Suprapubic skin (tissue), 4 donors: ENCODE measurements at regions not wholly inside any gene's neighbourhood (a gene's known extent, or its start where the extent isn't known, plus 50 kb on each side); places are given as distances from the start of the nearest gene placed in this dataset.

ENCODE experiments used
- EP300 ChIP-seq: sonication (generic); formaldehyde crosslinking; IDR thresholded peaks from one replicate; pipeline ENCODE4 v1.6.1; 2017; ENCODE audit warnings: antibody characterized with exemption
- POLR2A ChIP-seq, 2 donors: fragments of 450-650 bp; IDR thresholded peaks; one replicate each; pipeline ENCODE4 v1.6.1; 2017; ENCODE audit warnings: antibody characterized with exemption in 2 of 2, mild to moderate bottlenecking in 2 of 2, moderate library complexity in 2 of 2
- POLR2AphosphoS5 ChIP-seq, 3 donors: sonication (generic); formaldehyde crosslinking; IDR thresholded peaks; one replicate each; pipeline ENCODE4 v1.6.1; 2017; ENCODE audit warnings: antibody characterized with exemption in 3 of 3
- TF ChIP-seq, protein P1 (sequence below), 2 donors: fragments of 200-600 bp in 1 of 2; fragments of 450-650 bp in 1 of 2; sonication (generic) in 1 of 2; IDR thresholded peaks; one replicate each; pipeline ENCODE4 v1.5.1; 2016 to 2019; ENCODE audit warnings: antibody characterized with exemption in 2 of 2, mild to moderate bottlenecking in 1 of 2, moderate library complexity in 1 of 2

DNA sequence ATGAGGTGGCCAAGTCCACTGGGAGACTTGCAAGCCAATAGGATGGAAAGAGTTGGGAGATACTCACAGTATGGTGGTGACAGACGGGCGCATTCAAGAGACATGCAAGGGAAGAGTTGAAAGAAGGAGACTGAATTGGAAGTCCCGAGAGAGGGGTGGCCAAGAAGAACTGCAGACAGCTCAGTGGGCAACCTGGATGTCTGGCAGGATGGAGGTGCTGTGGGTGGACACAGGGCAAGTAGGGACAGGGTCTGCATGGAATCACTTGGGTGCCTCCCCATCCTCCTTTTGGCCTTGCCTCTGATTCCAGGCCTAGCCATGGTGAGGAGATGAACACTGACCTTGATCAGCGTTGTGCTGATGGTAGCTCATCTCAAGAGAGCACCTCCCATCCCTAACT is 235.7 kb upstream of the COPS8 start:
- TF ChIP-seq, protein P1, sequence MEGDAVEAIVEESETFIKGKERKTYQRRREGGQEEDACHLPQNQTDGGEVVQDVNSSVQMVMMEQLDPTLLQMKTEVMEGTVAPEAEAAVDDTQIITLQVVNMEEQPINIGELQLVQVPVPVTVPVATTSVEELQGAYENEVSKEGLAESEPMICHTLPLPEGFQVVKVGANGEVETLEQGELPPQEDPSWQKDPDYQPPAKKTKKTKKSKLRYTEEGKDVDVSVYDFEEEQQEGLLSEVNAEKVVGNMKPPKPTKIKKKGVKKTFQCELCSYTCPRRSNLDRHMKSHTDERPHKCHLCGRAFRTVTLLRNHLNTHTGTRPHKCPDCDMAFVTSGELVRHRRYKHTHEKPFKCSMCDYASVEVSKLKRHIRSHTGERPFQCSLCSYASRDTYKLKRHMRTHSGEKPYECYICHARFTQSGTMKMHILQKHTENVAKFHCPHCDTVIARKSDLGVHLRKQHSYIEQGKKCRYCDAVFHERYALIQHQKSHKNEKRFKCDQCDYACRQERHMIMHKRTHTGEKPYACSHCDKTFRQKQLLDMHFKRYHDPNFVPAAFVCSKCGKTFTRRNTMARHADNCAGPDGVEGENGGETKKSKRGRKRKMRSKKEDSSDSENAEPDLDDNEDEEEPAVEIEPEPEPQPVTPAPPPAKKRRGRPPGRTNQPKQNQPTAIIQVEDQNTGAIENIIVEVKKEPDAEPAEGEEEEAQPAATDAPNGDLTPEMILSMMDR (IDR thresholded peaks at IDR 0.05), result no peak
- TF ChIP-seq POLR2A (IDR thresholded peaks at IDR 0.05) (no peak), POLR2AphosphoS5 (IDR thresholded peaks at IDR 0.05) (no peak), EP300 (no peak)
